ENCODE measurements at regions not wholly inside any gene's neighbourhood (a gene's known extent, or its start where the extent isn't known, plus 50 kb on each side); places are given as distances from the start of the nearest gene placed in this dataset.

- TF ChIP-seq SP2 (IDR thresholded peaks at IDR 0.05; ENCODE audit: extremely low read depth, low read depth, low read length, poor library complexity, severe bottlenecking) (no peak), SMARCC2 (IDR thresholded peaks at IDR 0.05; ENCODE audit: low read depth) (no peak), KLF16 (IDR thresholded peaks at IDR 0.05) (no peak), ZNF778 (CRISPR knock-in tag; IDR thresholded peaks at IDR 0.05) (no peak), ZKSCAN8 (CRISPR knock-in tag; IDR thresholded peaks at IDR 0.05) (no peak)
- TF ChIP-seq, protein P1, sequence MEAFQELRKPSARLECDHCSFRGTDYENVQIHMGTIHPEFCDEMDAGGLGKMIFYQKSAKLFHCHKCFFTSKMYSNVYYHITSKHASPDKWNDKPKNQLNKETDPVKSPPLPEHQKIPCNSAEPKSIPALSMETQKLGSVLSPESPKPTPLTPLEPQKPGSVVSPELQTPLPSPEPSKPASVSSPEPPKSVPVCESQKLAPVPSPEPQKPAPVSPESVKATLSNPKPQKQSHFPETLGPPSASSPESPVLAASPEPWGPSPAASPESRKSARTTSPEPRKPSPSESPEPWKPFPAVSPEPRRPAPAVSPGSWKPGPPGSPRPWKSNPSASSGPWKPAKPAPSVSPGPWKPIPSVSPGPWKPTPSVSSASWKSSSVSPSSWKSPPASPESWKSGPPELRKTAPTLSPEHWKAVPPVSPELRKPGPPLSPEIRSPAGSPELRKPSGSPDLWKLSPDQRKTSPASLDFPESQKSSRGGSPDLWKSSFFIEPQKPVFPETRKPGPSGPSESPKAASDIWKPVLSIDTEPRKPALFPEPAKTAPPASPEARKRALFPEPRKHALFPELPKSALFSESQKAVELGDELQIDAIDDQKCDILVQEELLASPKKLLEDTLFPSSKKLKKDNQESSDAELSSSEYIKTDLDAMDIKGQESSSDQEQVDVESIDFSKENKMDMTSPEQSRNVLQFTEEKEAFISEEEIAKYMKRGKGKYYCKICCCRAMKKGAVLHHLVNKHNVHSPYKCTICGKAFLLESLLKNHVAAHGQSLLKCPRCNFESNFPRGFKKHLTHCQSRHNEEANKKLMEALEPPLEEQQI (IDR thresholded peaks at IDR 0.05) = no peak
These were observed 66.5 kb upstream of the PRKACB start (continued) for GRCh38 chr1:84077476-84078107.

GRCh38 chr1:84073266-84073665 lies 70.8 kb upstream of the PRKACB start:
- Histone ChIP-seq H3K9me1 (ENCODE audit: control insufficient read depth, insufficient read depth, low read length) (no peaks in the 10 kb centered on the region), H3K9me3 (replicated peaks; ENCODE audit: control insufficient read depth, insufficient read depth, low read depth, low read length) (no peaks in the 10 kb centered on the region), H3K4me1 (replicated peaks in 1 of 2; ENCODE audit: control insufficient read depth in 2 of 2, insufficient read depth in 2 of 2, low read length in 2 of 2) (peaks cover 3 to 9% of the 10 kb centered on the region in 2 experiments; a peak in 2 of 5 replicates), H4K20me1 (replicated peaks; ENCODE audit: control insufficient read depth, insufficient read depth, low read length) (no peaks in the 10 kb centered on the region), H3K4me2 (ENCODE audit: insufficient read depth, low read length) (no peak overlapping the region), H3K27me3 (ENCODE audit: control insufficient read depth in 2 of 2, insufficient read depth in 2 of 2, low read length in 2 of 2) (no peaks in the 10 kb centered on the region), H3K27ac (ENCODE audit: extremely low read depth, low read depth, low read length) (no peak overlapping the region), H3K36me3 (ENCODE audit: control insufficient read depth, insufficient read depth, low read length) (no peaks in the 10 kb centered on the region), H3K9ac (ENCODE audit: insufficient read depth in 1 of 2, low read depth in 2 of 2, low read length in 2 of 2) (no peak overlapping the region), H3K79me2 (ENCODE audit: control insufficient read depth, insufficient read depth, low read length) (peaks cover 18% of the 10 kb centered on the region), H3K4me3 (no peak overlapping the region), H2AFZ (ENCODE audit: low read depth, low read length) (no peak overlapping the region)
- FAIRE-seq (peak; percentile 19), DNase-seq (ENCODE audit: extremely low read depth in 1 of 4, low spot score in 3 of 4) (no peak), ATAC-seq (no peak)
- no TSS peak for BruUV-seq (replicated peaks)
- ChIA-PET POLR2A (no interaction called here), CTCF (ENCODE audit: low intra/inter-chr PET ratio) (no interaction called here)
- 75% methylated on average over 3 of the region's 3 CpGs for WGBS (ENCODE audit: insufficient coverage, low coverage, missing lambda C conversion rate)
- intact Hi-C loops (cut with micrococcal nuclease) (no loop called here), in situ Hi-C loops (cut with MboI) (no loop called here)
- TF ChIP-seq GABPA (tag; conservative IDR thresholded peaks at IDR 0.05; ENCODE audit: low read depth) = no peak
- TF ChIP-seq ZNF436 (CRISPR knock-in tag; IDR thresholded peaks at IDR 0.05) = no peak
- TF ChIP-seq IFI16 (CRISPR knock-in tag; IDR thresholded peaks at IDR 0.05) = no peak
- TF ChIP-seq SAFB2 (IDR thresholded peaks at IDR 0.05; ENCODE audit: borderline replicate concordance, low read depth, low read length, severe bottlenecking) = no peak
- TF ChIP-seq, protein P2, sequence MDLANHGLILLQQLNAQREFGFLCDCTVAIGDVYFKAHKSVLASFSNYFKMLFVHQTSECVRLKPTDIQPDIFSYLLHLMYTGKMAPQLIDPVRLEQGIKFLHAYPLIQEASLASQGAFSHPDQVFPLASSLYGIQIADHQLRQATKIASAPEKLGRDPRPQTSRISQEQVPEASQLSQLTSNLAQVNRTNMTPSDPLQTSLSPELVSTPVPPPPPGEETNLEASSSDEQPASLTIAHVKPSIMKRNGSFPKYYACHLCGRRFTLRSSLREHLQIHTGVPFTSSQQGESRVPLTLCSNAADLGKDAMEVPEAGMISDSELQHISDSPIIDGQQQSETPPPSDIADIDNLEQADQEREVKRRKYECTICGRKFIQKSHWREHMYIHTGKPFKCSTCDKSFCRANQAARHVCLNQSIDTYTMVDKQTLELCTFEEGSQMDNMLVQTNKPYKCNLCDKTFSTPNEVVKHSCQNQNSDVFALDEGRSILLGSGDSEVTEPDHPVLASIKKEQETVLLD (IDR thresholded peaks at IDR 0.05) = no peak
- no peak for TF ChIP-seq ZNF707 (CRISPR knock-in tag; conservative IDR thresholded peaks at IDR 0.05)
- TF ChIP-seq SMAD3 (CRISPR knock-in tag; conservative IDR thresholded peaks at IDR 0.05) = no peak
- TF ChIP-seq ZNF23 (CRISPR knock-in tag; IDR thresholded peaks at IDR 0.05) = no peak
- no peak for TF ChIP-seq BRD4 (IDR thresholded peaks at IDR 0.05)
- no peak for TF ChIP-seq TBL1XR1 (IDR thresholded peaks at IDR 0.05; ENCODE audit: low read length in 2 of 2)
- no peak for TF ChIP-seq CEBPB (tag; IDR thresholded peaks at IDR 0.05)
- TF ChIP-seq ZNF584 (CRISPR knock-in tag; IDR thresholded peaks at IDR 0.05; ENCODE audit: low read depth) = no peak

Measured in K562 (cell line).